ENCODE measurements at regions not wholly inside any gene's neighbourhood (a gene's known extent, or its start where the extent isn't known, plus 50 kb on each side); places are given as distances from the start of the nearest gene placed in this dataset.

GRCh38 chrX:1027133-1027532 is 185.3 kb downstream of the CRLF2 start:
- H2AFZ ChIP-seq (ENCODE audit: low read length) = no peak overlapping the region
- no peak for FAIRE-seq
- POLR2A ChIA-PET (ENCODE audit: partially characterized antibody) = no interaction called here
- no peak overlapping the region for H2BK20ac ChIP-seq (ENCODE audit: low read length)
- H4K8ac ChIP-seq (ENCODE audit: extremely low read depth, insufficient read depth, low read length) = no peak overlapping the region
- H4K20me1 ChIP-seq (replicated peaks in 1 of 2; ENCODE audit: control insufficient read depth in 1 of 2, insufficient read depth in 2 of 2, low read length in 2 of 2) = no peaks in the 10 kb centered on the region
- no peak overlapping the region for H2BK5ac ChIP-seq (ENCODE audit: low read depth, low read length)
- no peak overlapping the region for H2AK5ac ChIP-seq (ENCODE audit: low read depth, low read length)
- no peak overlapping the region for H3K14ac ChIP-seq (ENCODE audit: insufficient read length)
- H3K36me3 ChIP-seq (ENCODE audit: control insufficient read depth in 2 of 4, insufficient read depth in 4 of 4, low read length in 3 of 4) = no peaks in the 10 kb centered on the region
- H3K27ac ChIP-seq (ENCODE audit: low read depth, low read length) = no peak overlapping the region
- H3K4me3 ChIP-seq (ENCODE audit: extremely low read depth in 1 of 4, insufficient read depth in 2 of 4, low read depth in 3 of 4, low read length in 4 of 4) = no peak overlapping the region
- no peak overlapping the region for H3K56ac ChIP-seq (replicated peaks; ENCODE audit: insufficient read length, low read depth, low read length)
- no peaks in the 10 kb centered on the region for H3K4me1 ChIP-seq (replicated peaks in 1 of 4; ENCODE audit: control insufficient read depth in 3 of 4, insufficient read depth in 4 of 4, low read length in 3 of 4)
- DNase-seq (ENCODE audit: low read depth in 1 of 2, low spot score in 2 of 2) = no peak
- no peaks in the 10 kb centered on the region for H3K23me2 ChIP-seq (ENCODE audit: low read depth, low read length)
- no peak overlapping the region for H3K23ac ChIP-seq (ENCODE audit: insufficient read length)
- no peaks in the 10 kb centered on the region for H3K27me3 ChIP-seq (replicated peaks in 1 of 4; ENCODE audit: control insufficient read depth in 3 of 4, extremely low read depth in 1 of 4, insufficient read depth in 3 of 4, low read length in 3 of 4)
- no peak overlapping the region for H3K18ac ChIP-seq (ENCODE audit: extremely low read depth, low read length)
- peak overlapping the region; percentile 64 for H2BK120ac ChIP-seq (replicated peaks; ENCODE audit: low read depth, low read length)
- H2BK12ac ChIP-seq (ENCODE audit: low read depth, low read length) = no peak overlapping the region
- no peak overlapping the region for H4K5ac ChIP-seq (ENCODE audit: insufficient read length, low read depth, low read length)
- no peak overlapping the region for H3K4ac ChIP-seq (replicated peaks; ENCODE audit: insufficient read length, low read depth, low read length)
- no peak overlapping the region for H4K91ac ChIP-seq (replicated peaks; ENCODE audit: insufficient read length, low read length)
- no peaks in the 10 kb centered on the region for H3K79me2 ChIP-seq (ENCODE audit: control insufficient read depth in 1 of 2, insufficient read depth in 2 of 2, low read length in 2 of 2)
- no peaks in the 10 kb centered on the region for H3K9me3 ChIP-seq (ENCODE audit: insufficient read depth in 2 of 2, low read depth in 1 of 2, low read length in 1 of 2)
- no peak overlapping the region for H3K9ac ChIP-seq (replicated peaks in 1 of 4; ENCODE audit: extremely low read depth in 1 of 4, low read depth in 3 of 4, low read length in 3 of 4)
- CTCF ChIA-PET (ENCODE audit: partially characterized antibody) = no interaction called here
- H3K4me2 ChIP-seq (ENCODE audit: insufficient read depth in 1 of 2, low read depth in 2 of 2, low read length in 2 of 2) = no peak overlapping the region
- H2BK15ac ChIP-seq (ENCODE audit: low read length) = no peak overlapping the region
- WGBS, 2 experiments (ENCODE audit: extremely low coverage in 1 of 2, insufficient coverage in 1 of 2, insufficient read length in 1 of 2, insufficient replicate concordance in 2 of 2, low coverage in 1 of 2, low lambda C conversion rate in 2 of 2, missing lambda C conversion rate in 1 of 2) = 85% methylated on average over 17 of the region's 18 CpGs; no CpG with 5 or more reads in 1 of the 2 experiments
- no peaks in the 10 kb centered on the region for H3K79me1 ChIP-seq (ENCODE audit: low read depth, low read length)
- TF ChIP-seq CBX8 (IDR thresholded peaks at IDR 0.05; ENCODE audit: borderline replicate concordance, low read depth, low read length) = no peak
- no peak for TF ChIP-seq KDM4A (IDR thresholded peaks at IDR 0.05; ENCODE audit: low read depth, low read length, severe bottlenecking)
- TF ChIP-seq ASH2L (IDR thresholded peaks at IDR 0.05; ENCODE audit: low read length) = no peak
- TF ChIP-seq ATF2 (IDR thresholded peaks at IDR 0.05; ENCODE audit: low read length) = no peak
- no peak for TF ChIP-seq TAF7 (optimal IDR thresholded peaks at IDR 0.05; ENCODE audit: borderline replicate concordance, low read depth, low read length)
- no peak for TF ChIP-seq SRF (IDR thresholded peaks at IDR 0.05; ENCODE audit: low read depth, low read length)
- no peak for TF ChIP-seq RBBP5 (IDR thresholded peaks at IDR 0.05; ENCODE audit: borderline replicate concordance, low read depth, low read length)
- TF ChIP-seq CTBP2 (IDR thresholded peaks at IDR 0.05; ENCODE audit: borderline replicate concordance, insufficient read depth, insufficient read length, low read length) = no peak
- no peak for TF ChIP-seq GABPA (IDR thresholded peaks at IDR 0.05; ENCODE audit: borderline replicate concordance, insufficient read depth, low read length)
- no peak for TF ChIP-seq CTCF (IDR thresholded peaks at IDR 0.05; ENCODE audit: control extremely low read depth in 1 of 3, insufficient read depth in 1 of 3, low read depth in 1 of 3, low read length in 3 of 3)

Measured in H1 (cell line).